ENCODE measurements at regions not wholly inside any gene's neighbourhood (a gene's known extent, or its start where the extent isn't known, plus 50 kb on each side); places are given as distances from the start of the nearest gene placed in this dataset.

DNA sequence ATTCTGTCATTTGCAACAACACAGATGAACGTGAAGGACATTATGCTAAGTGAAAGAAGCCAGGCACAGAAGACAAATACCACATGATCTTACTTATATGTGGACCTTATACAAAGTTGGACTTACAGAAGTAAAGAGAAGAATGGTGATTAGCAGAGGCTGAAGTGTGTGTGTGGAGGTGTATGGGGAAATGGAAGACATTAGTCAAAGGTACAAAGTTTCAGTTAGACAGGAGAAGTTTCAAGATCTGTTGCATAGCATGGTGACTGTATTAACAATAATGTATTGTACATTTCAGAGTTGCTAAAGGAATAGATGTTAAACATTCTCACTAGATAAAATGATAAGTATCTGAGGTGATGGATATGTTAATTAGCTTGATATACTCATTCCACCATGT is 124.4 kb upstream of the ADRA1D start:
- no peak overlapping the region for H3K4me3 ChIP-seq (ENCODE audit: low read depth, low read length)
- no peak for DNase-seq (ENCODE audit: low read depth)
- TF ChIP-seq, protein P1, sequence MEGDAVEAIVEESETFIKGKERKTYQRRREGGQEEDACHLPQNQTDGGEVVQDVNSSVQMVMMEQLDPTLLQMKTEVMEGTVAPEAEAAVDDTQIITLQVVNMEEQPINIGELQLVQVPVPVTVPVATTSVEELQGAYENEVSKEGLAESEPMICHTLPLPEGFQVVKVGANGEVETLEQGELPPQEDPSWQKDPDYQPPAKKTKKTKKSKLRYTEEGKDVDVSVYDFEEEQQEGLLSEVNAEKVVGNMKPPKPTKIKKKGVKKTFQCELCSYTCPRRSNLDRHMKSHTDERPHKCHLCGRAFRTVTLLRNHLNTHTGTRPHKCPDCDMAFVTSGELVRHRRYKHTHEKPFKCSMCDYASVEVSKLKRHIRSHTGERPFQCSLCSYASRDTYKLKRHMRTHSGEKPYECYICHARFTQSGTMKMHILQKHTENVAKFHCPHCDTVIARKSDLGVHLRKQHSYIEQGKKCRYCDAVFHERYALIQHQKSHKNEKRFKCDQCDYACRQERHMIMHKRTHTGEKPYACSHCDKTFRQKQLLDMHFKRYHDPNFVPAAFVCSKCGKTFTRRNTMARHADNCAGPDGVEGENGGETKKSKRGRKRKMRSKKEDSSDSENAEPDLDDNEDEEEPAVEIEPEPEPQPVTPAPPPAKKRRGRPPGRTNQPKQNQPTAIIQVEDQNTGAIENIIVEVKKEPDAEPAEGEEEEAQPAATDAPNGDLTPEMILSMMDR (IDR thresholded peaks at IDR 0.05; ENCODE audit: low read depth, low read length, missing control alignments): no peak

DNA sequence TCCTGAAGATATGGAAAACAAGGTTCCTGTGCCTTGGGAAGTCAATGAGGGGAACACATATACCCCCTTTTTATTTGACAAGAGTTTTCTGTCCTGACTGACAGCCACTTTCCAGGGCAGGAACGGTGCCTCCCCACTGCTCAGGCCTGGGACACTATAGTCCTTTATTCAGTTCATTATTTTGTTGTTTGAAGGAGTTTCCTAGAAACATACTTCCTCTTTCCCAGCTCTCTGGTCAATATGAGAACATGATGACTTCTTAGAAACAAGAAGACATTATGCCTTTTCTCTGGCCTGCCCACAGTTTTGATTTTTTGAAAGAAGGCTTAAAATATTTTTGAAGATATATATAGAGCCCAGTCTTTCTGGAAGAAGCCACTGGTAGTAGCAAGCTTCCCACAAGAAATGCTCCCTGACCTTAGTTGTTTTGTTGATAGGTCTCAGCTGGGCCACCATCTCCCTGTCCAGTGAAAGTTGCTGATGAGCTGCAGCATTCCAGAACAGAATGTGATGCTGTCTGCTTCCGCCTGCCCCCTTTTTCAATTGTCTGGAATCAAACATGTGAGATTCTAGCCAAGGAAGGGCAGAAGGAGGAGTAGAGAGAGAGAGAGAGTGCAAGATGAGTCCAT is 122.7 kb upstream of the ADRA1D start:
- no peak overlapping the region for H3K4me3 ChIP-seq (ENCODE audit: low read depth, low read length)
- TF ChIP-seq, protein P1 (IDR thresholded peaks at IDR 0.05; ENCODE audit: low read depth, low read length, missing control alignments): no peak
- no peak for DNase-seq (ENCODE audit: low read depth)

DNA sequence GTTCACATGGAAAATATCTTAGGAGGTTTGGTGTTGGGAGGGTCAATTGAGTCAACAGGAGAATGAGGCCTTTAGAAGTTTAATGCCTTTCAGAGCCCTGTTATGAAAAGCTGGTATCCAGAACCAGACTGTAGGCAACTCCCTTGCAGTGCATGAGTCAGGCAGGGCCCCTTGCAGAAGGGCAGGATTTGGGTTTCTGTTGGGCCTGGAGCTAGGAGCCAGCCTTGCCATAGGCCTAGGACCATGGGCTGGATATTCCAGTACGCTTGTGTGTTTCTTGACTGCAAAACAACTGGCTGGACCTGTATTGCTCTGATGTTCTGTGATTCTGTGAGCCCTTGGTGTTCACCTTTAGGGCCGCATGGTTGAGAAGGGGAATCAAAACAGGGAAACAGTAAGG is 121.8 kb upstream of the ADRA1D start:
- TF ChIP-seq, protein P1 (IDR thresholded peaks at IDR 0.05; ENCODE audit: low read depth, low read length, missing control alignments): no peak
- H3K4me3 ChIP-seq (ENCODE audit: low read depth, low read length): no peak overlapping the region
- DNase-seq (ENCODE audit: low read depth): no peak

DNA sequence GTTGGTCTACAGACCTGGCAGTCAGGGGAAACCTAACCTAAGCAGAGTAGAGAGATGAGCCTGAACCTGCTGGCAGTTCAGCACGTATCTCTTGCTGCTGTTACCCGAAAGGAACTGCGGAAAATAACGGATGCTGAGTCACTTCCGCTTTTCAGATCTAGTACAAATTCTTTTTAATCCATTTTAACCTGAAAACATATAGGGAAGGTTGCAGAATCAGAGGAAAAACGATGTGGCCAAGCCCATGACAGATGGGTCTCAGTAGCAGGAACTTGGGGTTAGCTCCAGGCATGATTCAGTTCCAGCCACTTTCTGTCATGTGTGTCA is 120.7 kb upstream of the ADRA1D start:
- peak; percentile 44 for DNase-seq (ENCODE audit: low read depth)
- no peak overlapping the region for H3K4me3 ChIP-seq (ENCODE audit: low read depth, low read length)
- TF ChIP-seq, protein P1 (IDR thresholded peaks at IDR 0.05; ENCODE audit: low read depth, low read length, missing control alignments): no peak

DNA sequence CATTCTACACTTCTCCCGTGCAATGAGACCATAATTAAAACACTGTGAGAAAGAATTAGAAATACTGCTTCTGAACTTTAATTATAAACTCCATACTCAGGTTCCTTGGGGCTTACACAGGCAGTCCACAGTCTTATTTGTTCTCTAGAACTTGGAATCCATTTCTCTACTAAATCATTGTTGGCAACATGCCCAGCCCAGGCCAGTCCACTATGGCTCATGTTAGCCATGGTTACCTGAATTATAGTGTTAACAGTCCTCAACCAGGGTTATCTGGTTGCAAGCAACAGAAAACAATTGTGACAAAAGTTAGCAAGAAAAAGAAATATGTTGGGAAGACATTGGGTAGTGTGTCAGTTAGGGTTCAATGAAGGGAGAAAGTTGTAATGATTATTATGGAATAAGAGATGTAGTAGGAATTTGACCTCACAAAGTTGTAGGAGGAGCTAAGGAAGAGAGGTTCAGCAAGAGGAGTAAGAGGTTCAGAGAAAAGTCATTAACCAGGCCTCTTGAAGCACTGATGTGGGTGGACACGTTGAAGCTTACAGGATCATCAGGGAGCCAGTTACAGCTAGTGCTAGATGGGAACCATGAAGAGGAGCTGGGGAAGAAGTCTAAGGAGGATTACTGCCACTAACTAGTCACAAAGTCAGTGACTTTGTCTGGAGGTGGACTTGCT is 120.2 kb upstream of the ADRA1D start:
- no peak for DNase-seq (ENCODE audit: low read depth)
- TF ChIP-seq, protein P1 (IDR thresholded peaks at IDR 0.05; ENCODE audit: low read depth, low read length, missing control alignments): no peak

DNA sequence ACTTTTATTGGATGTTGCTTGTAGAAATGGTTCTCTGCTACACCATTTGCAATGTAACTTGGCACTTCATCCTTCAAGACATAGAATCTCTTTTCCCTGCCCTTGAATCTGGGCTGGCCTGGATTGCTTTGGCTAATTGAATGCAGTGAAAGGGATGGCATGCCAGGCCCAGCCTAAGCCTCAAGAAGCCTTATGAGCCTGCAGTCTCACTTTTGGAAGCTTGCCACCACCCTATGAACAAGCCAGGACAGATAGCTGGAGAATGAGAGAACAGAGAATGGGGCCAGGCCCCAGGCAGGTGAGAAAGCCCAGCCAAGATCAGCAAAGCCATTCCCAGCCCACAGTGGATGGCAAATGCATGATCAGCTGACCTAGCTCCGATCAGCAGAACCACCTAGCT is 117.0 kb upstream of the ADRA1D start:
- H3K4me3 ChIP-seq (ENCODE audit: low read depth, low read length): no peak overlapping the region
- DNase-seq (ENCODE audit: low read depth): no peak
- TF ChIP-seq, protein P1 (IDR thresholded peaks at IDR 0.05; ENCODE audit: low read depth, low read length, missing control alignments): no peak

More for the DNA sequence above, 120.2 kb upstream of the ADRA1D start:
- H3K4me3 ChIP-seq (ENCODE audit: low read depth, low read length): no peak overlapping the region

DNA sequence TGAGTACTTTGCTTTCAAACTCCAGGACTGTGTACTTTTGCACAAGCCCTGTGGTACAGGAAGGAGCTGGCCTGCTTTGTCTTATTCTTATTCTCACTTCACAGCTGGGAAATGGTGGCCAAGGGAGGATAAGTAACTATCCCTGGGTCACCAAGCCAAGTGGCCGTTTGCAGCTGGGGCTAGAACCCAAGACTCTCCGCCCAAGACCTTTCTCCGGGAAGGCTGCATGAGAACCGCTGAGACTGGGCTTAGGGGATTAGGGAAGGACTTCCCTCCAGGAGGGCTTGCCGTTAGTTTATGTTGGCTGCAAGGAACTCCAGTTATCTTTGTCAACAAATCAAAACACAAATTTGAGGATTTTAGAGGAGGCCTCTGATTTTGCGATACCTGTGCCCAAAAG is 109.5 kb upstream of the ADRA1D start:
- no peak overlapping the region for H3K4me3 ChIP-seq (ENCODE audit: low read depth, low read length)
- TF ChIP-seq, protein P1 (IDR thresholded peaks at IDR 0.05; ENCODE audit: low read depth, low read length, missing control alignments): no peak
- DNase-seq (ENCODE audit: low read depth): no peak
